Endothelial cell of umbilical vein (primary cell): ENCODE measurements at regions not wholly inside any gene's neighbourhood (a gene's known extent, or its start where the extent isn't known, plus 50 kb on each side); places are given as distances from the start of the nearest gene placed in this dataset.

Experiments
- BruUV-seq: library from RNA; stranded (reverse); fragments of 400-500 nt; replicated peaks from 2 replicates; lab custom pipeline; 2021; lab: Mats Ljungman, UMichigan
- CTCF ChIA-PET: fragments of 300-600, 350-600 bp; sonication (Branson Sonifier 250); formaldehyde crosslinking; loops from one replicate; lab custom pipeline; 2021; ENCODE audit warnings: antibody characterized with exemption, inconsistent platforms; lab: Charles Lee
- POLR2A ChIA-PET: fragments of 300-600, 350-600 bp; sonication (Branson Sonifier 250); formaldehyde crosslinking; loops from one replicate; lab custom pipeline; 2021; ENCODE audit warnings: antibody characterized with exemption, inconsistent platforms; lab: Charles Lee
- DNase-seq: peaks from one replicate; pipeline ENCODE4 v3.0.0-alpha.2; 2011; ENCODE audit warnings: low read depth, low spot score
- FAIRE-seq: peaks from 2 replicates; lab custom pipeline; 2011; peaks lifted over from hg19 to GRCh38; lab: Jason Lieb, UNC
- H2AFZ ChIP-seq: 2 replicates; pipeline ENCODE4 v1.6.0; 2012; ENCODE audit warnings: low read depth, low read length, control low read depth, inconsistent platforms
- H3K27ac ChIP-seq: 2 replicates; pipeline ENCODE4 v1.5.1; 2011; ENCODE audit warnings: low read depth, mild to moderate bottlenecking, control low read depth, low read length, moderate library complexity; ENCODE audit not compliant: insufficient read depth
- H3K27me3 ChIP-seq, 2 experiments: 2 replicates each; pipeline versions ENCODE4 v1.6.0 to v1.6.1; 2011; ENCODE audit warnings: low read length in 2 of 2, mixed read lengths in 1 of 2; ENCODE audit not compliant: control insufficient read depth in 2 of 2, insufficient read depth in 2 of 2
- H3K36me3 ChIP-seq, 2 experiments: 2 replicates in 1 of 2; 3 replicates in 1 of 2; pipeline ENCODE4 v1.5.1; 2011; ENCODE audit warnings: low read length in 2 of 2, mild to moderate bottlenecking in 1 of 2, moderate library complexity in 1 of 2; ENCODE audit not compliant: control insufficient read depth in 2 of 2, insufficient read depth in 2 of 2; ENCODE audit errors: extremely low read depth in 1 of 2
- H3K4me1 ChIP-seq: 3 replicates; pipeline ENCODE4 v1.5.1; 2011; ENCODE audit warnings: mild to moderate bottlenecking, low read length; ENCODE audit not compliant: control insufficient read depth, insufficient read depth; ENCODE audit errors: extremely low read depth
- H3K4me2 ChIP-seq: 2 replicates; pipeline ENCODE4 v1.6.1; 2011; ENCODE audit warnings: low read length, control low read depth, mixed read lengths; ENCODE audit not compliant: insufficient read depth
- H3K4me3 ChIP-seq, 3 experiments: fragments of 200-600 bp in 1 of 3; sonication (generic), shearing (Covaris generic) in 1 of 3; replicated peaks in 1 of 3; 2 replicates each; pipeline ENCODE4 v1.5.1; 2011 to 2016; ENCODE audit warnings: control low read depth in 3 of 3, low read length in 3 of 3, mild to moderate bottlenecking in 2 of 3, inconsistent platforms in 1 of 3, low read depth in 1 of 3, moderate library complexity in 1 of 3; ENCODE audit not compliant: insufficient read depth in 1 of 3
- H3K79me2 ChIP-seq: 2 replicates; pipeline ENCODE4 v1.6.0; 2012; ENCODE audit warnings: low read length, inconsistent platforms; ENCODE audit not compliant: control insufficient read depth, insufficient read depth
- H3K9ac ChIP-seq: replicated peaks from 2 replicates; pipeline ENCODE3; 2011; ENCODE audit warnings: low read length, control low read depth; ENCODE audit not compliant: insufficient read depth; ENCODE audit errors: extremely low read depth
- H3K9me1 ChIP-seq: replicated peaks from 3 replicates; pipeline ENCODE4 v1.6.0; 2011; ENCODE audit warnings: mild to moderate bottlenecking, low read length; ENCODE audit not compliant: control insufficient read depth, insufficient read depth; ENCODE audit errors: extremely low read depth
- H3K9me3 ChIP-seq: replicated peaks from 2 replicates; pipeline ENCODE4 v1.5.1; 2012; ENCODE audit warnings: low read length, inconsistent platforms; ENCODE audit not compliant: control insufficient read depth, insufficient read depth
- H4K20me1 ChIP-seq: replicated peaks from 2 replicates; pipeline ENCODE3; 2011; ENCODE audit warnings: mild to moderate bottlenecking, low read length; ENCODE audit not compliant: control insufficient read depth, insufficient read depth; ENCODE audit errors: extremely low read depth
- EZH2 ChIP-seq: IDR thresholded peaks from 2 replicates; pipeline ENCODE4 v1.6.1; 2012; ENCODE audit warnings: borderline replicate concordance, low read depth, mild to moderate bottlenecking, moderate library complexity, low read length, inconsistent platforms; ENCODE audit not compliant: severe bottlenecking
- FOS ChIP-seq: IDR thresholded peaks from 2 replicates; pipeline ENCODE4 v1.6.1; 2011; ENCODE audit warnings: mild to moderate bottlenecking, low read length, moderate library complexity, borderline replicate concordance; ENCODE audit not compliant: insufficient read depth
- GATA2 ChIP-seq: IDR thresholded peaks from 2 replicates; pipeline ENCODE4 v1.7.0; 2011; ENCODE audit warnings: low read depth, mild to moderate bottlenecking, moderate library complexity, mixed read lengths, low read length; ENCODE audit not compliant: insufficient read length, insufficient read depth
- JUN ChIP-seq: IDR thresholded peaks from 2 replicates; pipeline ENCODE4 v1.6.1; 2011; ENCODE audit warnings: borderline replicate concordance, low read depth; ENCODE audit not compliant: insufficient read length, insufficient read depth
- MAX ChIP-seq: IDR thresholded peaks from 2 replicates; pipeline ENCODE4 v1.6.1; 2011; ENCODE audit not compliant: insufficient read depth, insufficient read length
- MYC ChIP-seq: IDR thresholded peaks from one replicate; pipeline ENCODE4 v1.6.1; 2011; ENCODE audit warnings: mild to moderate bottlenecking, low read depth, low read length
- POLR2A ChIP-seq: IDR thresholded peaks from 2 replicates; pipeline ENCODE4 v1.6.1; 2012; ENCODE audit warnings: low read depth, mild to moderate bottlenecking, control low read depth, low read length
- POLR2AphosphoS5 ChIP-seq: IDR thresholded peaks from 2 replicates; pipeline ENCODE4 v1.6.1; 2012; ENCODE audit warnings: low read depth, mild to moderate bottlenecking, control low read depth, low read length, moderate library complexity; ENCODE audit not compliant: insufficient read depth
- dilution Hi-C: fragments of 300-500 bp; cut with MboI; formaldehyde crosslinking; loops from one replicate; pipeline ENCODE4 v1.15.0; 2019; ENCODE audit warnings: low sequenced_read_pairs; ENCODE audit not compliant: extremely low pct_ligation_motif_present
- intact Hi-C: fragments of 100-400 bp; cut with micrococcal nuclease; formaldehyde crosslinking; loops from one replicate; pipeline ENCODE4 v1.10.0; 2022
- TF ChIP-seq, protein P1 (sequence below), 2 donors: IDR thresholded peaks; 1 replicate in 1 of 2; 2 replicates in 1 of 2; pipeline ENCODE4 v1.5.1; 2011; ENCODE audit warnings: low read length in 2 of 2, mild to moderate bottlenecking in 2 of 2, moderate library complexity in 2 of 2, control low read depth in 1 of 2, inconsistent platforms in 1 of 2, low read depth in 1 of 2; ENCODE audit not compliant: insufficient read depth in 1 of 2; ENCODE audit errors: extremely low read depth in 1 of 2

- DNase-seq (no peak), FAIRE-seq (no peak)
- ChIA-PET POLR2A (no interaction called here), CTCF (no interaction called here)
- Histone ChIP-seq H3K9ac (no peak overlapping the region), H3K4me1 (no peaks in the 10 kb centered on the region), H3K27me3 (no peaks in the 10 kb centered on the region), H4K20me1 (no peaks in the 10 kb centered on the region), H2AFZ (no peak overlapping the region), H3K4me3 (no peak overlapping the region), H3K9me3 (no peaks in the 10 kb centered on the region), H3K4me2 (no peak overlapping the region), H3K27ac (no peak overlapping the region), H3K36me3 (no peaks in the 10 kb centered on the region), H3K79me2 (no peaks in the 10 kb centered on the region), H3K9me1 (no peaks in the 10 kb centered on the region)
- intact Hi-C loops (no loop called here), dilution Hi-C loops (no loop called here)
- BruUV-seq, result no TSS peak
- TF ChIP-seq JUN (no peak), POLR2A (no peak), POLR2AphosphoS5 (no peak), EZH2 (no peak), MYC (no peak), GATA2 (no peak), FOS (no peak), MAX (no peak)
- TF ChIP-seq, protein P1, sequence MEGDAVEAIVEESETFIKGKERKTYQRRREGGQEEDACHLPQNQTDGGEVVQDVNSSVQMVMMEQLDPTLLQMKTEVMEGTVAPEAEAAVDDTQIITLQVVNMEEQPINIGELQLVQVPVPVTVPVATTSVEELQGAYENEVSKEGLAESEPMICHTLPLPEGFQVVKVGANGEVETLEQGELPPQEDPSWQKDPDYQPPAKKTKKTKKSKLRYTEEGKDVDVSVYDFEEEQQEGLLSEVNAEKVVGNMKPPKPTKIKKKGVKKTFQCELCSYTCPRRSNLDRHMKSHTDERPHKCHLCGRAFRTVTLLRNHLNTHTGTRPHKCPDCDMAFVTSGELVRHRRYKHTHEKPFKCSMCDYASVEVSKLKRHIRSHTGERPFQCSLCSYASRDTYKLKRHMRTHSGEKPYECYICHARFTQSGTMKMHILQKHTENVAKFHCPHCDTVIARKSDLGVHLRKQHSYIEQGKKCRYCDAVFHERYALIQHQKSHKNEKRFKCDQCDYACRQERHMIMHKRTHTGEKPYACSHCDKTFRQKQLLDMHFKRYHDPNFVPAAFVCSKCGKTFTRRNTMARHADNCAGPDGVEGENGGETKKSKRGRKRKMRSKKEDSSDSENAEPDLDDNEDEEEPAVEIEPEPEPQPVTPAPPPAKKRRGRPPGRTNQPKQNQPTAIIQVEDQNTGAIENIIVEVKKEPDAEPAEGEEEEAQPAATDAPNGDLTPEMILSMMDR (IDR thresholded peaks at IDR 0.05; ENCODE audit: extremely low read depth in 1 of 2, insufficient read depth in 1 of 2, low read depth in 1 of 2, low read length in 2 of 2), result no peak
These were observed 194.9 kb downstream of the UTP18 start for GRCh38 chr17:51455211-51455610.
